Neural cell (in vitro differentiated cells): ENCODE measurements at regions not wholly inside any gene's neighbourhood (a gene's known extent, or its start where the extent isn't known, plus 50 kb on each side); places are given as distances from the start of the nearest gene placed in this dataset.

Source experiments
- EP300 ChIP-seq: fragments of 450-650 bp; conservative IDR thresholded peaks from 2 replicates; pipeline ENCODE4 v1.6.1; 2014; ENCODE audit warnings: antibody characterized with exemption, mild to moderate bottlenecking, moderate library complexity; ENCODE audit not compliant: poor library complexity, severe bottlenecking
- EZH2 ChIP-seq: fragments of 200-600, 300-800 bp; shearing (Covaris generic), sonication (generic); IDR thresholded peaks from 2 replicates; pipeline ENCODE4 v1.6.1; 2014; ENCODE audit warnings: antibody characterized with exemption, low read length, borderline replicate concordance, mild to moderate bottlenecking; ENCODE audit not compliant: insufficient read depth, poor library complexity, severe bottlenecking
- POLR2AphosphoS5 ChIP-seq: IDR thresholded peaks from 2 replicates; pipeline ENCODE4 v1.6.1; 2012
- TF ChIP-seq, protein P1 (sequence below): fragments of 450-650 bp; IDR thresholded peaks from 2 replicates; pipeline ENCODE4 v1.5.1; 2014; ENCODE audit warnings: antibody characterized with exemption, mild to moderate bottlenecking, moderate library complexity; ENCODE audit not compliant: poor library complexity, severe bottlenecking
- TF ChIP-seq, protein P2 (sequence below): IDR thresholded peaks from 2 replicates; pipeline ENCODE4 v1.6.1; 2012; ENCODE audit warnings: borderline replicate concordance

DNA sequence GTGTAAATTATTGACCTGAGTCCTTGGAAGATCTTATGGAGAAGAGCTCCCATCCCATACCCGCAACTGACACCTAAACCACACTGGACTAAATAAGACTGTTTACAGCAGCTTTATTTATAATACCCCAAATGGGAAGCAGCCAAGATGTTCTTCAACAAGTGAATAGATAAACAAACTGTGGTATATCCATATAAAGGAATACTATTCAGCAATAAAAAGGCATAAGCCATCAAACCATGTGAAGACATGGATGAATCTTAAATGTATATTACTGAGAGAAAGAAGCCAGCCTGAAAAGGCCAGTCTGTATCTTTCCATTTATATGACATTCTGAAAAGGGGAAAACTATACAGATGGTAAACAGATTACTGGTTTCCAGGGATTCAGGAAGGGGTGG, 212.7 kb downstream of the TPBG start:
- no peak for TF ChIP-seq EP300
- TF ChIP-seq, protein P1, sequence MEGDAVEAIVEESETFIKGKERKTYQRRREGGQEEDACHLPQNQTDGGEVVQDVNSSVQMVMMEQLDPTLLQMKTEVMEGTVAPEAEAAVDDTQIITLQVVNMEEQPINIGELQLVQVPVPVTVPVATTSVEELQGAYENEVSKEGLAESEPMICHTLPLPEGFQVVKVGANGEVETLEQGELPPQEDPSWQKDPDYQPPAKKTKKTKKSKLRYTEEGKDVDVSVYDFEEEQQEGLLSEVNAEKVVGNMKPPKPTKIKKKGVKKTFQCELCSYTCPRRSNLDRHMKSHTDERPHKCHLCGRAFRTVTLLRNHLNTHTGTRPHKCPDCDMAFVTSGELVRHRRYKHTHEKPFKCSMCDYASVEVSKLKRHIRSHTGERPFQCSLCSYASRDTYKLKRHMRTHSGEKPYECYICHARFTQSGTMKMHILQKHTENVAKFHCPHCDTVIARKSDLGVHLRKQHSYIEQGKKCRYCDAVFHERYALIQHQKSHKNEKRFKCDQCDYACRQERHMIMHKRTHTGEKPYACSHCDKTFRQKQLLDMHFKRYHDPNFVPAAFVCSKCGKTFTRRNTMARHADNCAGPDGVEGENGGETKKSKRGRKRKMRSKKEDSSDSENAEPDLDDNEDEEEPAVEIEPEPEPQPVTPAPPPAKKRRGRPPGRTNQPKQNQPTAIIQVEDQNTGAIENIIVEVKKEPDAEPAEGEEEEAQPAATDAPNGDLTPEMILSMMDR: no peak
- TF ChIP-seq EZH2: no peak
- TF ChIP-seq POLR2AphosphoS5: no peak
- TF ChIP-seq, protein P2, sequence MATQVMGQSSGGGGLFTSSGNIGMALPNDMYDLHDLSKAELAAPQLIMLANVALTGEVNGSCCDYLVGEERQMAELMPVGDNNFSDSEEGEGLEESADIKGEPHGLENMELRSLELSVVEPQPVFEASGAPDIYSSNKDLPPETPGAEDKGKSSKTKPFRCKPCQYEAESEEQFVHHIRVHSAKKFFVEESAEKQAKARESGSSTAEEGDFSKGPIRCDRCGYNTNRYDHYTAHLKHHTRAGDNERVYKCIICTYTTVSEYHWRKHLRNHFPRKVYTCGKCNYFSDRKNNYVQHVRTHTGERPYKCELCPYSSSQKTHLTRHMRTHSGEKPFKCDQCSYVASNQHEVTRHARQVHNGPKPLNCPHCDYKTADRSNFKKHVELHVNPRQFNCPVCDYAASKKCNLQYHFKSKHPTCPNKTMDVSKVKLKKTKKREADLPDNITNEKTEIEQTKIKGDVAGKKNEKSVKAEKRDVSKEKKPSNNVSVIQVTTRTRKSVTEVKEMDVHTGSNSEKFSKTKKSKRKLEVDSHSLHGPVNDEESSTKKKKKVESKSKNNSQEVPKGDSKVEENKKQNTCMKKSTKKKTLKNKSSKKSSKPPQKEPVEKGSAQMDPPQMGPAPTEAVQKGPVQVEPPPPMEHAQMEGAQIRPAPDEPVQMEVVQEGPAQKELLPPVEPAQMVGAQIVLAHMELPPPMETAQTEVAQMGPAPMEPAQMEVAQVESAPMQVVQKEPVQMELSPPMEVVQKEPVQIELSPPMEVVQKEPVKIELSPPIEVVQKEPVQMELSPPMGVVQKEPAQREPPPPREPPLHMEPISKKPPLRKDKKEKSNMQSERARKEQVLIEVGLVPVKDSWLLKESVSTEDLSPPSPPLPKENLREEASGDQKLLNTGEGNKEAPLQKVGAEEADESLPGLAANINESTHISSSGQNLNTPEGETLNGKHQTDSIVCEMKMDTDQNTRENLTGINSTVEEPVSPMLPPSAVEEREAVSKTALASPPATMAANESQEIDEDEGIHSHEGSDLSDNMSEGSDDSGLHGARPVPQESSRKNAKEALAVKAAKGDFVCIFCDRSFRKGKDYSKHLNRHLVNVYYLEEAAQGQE: no peak
